ENCODE measurements at regions not wholly inside any gene's neighbourhood (a gene's known extent, or its start where the extent isn't known, plus 50 kb on each side); places are given as distances from the start of the nearest gene placed in this dataset.
"Not testable (repeated sequence)": the region's sequence is repeated elsewhere in the genome, so short reads cannot be mapped to it uniquely, and the experiment has no call there.

DNA sequence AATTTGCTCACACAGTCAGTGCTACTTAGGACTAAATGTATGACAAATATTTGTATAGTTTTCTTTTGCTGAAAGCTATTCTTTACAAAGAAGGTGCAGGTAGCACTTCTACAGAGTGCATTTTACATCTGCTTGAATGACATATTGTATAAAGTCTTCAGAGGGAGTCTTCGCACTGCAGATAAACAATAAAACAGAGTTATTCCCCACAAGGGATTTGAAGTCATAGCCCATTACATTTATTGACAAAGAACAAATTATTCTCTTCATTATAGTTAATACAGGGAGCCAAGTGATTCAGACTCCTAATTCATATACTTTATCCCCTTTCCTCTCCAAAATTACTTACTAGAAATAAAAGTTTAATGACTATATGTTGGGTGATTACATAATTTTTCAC, 529.7 kb downstream of the EDEM1 start:
- no peak for TF ChIP-seq BACH2 (CRISPR knock-in tag; IDR thresholded peaks at IDR 0.05; ENCODE audit: borderline replicate concordance)
- TF ChIP-seq, protein P1, sequence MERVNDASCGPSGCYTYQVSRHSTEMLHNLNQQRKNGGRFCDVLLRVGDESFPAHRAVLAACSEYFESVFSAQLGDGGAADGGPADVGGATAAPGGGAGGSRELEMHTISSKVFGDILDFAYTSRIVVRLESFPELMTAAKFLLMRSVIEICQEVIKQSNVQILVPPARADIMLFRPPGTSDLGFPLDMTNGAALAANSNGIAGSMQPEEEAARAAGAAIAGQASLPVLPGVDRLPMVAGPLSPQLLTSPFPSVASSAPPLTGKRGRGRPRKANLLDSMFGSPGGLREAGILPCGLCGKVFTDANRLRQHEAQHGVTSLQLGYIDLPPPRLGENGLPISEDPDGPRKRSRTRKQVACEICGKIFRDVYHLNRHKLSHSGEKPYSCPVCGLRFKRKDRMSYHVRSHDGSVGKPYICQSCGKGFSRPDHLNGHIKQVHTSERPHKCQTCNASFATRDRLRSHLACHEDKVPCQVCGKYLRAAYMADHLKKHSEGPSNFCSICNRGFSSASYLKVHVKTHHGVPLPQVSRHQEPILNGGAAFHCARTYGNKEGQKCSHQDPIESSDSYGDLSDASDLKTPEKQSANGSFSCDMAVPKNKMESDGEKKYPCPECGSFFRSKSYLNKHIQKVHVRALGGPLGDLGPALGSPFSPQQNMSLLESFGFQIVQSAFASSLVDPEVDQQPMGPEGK (CRISPR knock-in tag; IDR thresholded peaks at IDR 0.05; ENCODE audit: borderline replicate concordance) = no peak
- TF ChIP-seq ISL1 (CRISPR knock-in tag; IDR thresholded peaks at IDR 0.05) = no peak
- no peak for TF ChIP-seq CSRNP3 (CRISPR knock-in tag; IDR thresholded peaks at IDR 0.05)
- no peak for TF ChIP-seq ZNF565 (CRISPR knock-in tag; conservative IDR thresholded peaks at IDR 0.05; ENCODE audit: low read depth)
- no peak for ATAC-seq

GRCh38 chr3:5719668-5720067, 532.2 kb downstream of the EDEM1 start:
- not testable (repeated sequence) for ATAC-seq

GRCh38 chr3:5725801-5726200, 538.3 kb downstream of the EDEM1 start:
- no peak for ATAC-seq
- TF ChIP-seq ISL1 (CRISPR knock-in tag; IDR thresholded peaks at IDR 0.05) = no peak
- TF ChIP-seq PPARA (CRISPR knock-in tag; IDR thresholded peaks at IDR 0.05; ENCODE audit: borderline replicate concordance) = no peak
- TF ChIP-seq ARNTL (CRISPR knock-in tag; IDR thresholded peaks at IDR 0.05; ENCODE audit: borderline replicate concordance, low read depth) = no peak
- no peak for TF ChIP-seq SNAI2 (CRISPR knock-in tag; IDR thresholded peaks at IDR 0.05)
- no peak for TF ChIP-seq CSDC2 (CRISPR knock-in tag; IDR thresholded peaks at IDR 0.05)
- no peak for TF ChIP-seq ESRRG (CRISPR knock-in tag; IDR thresholded peaks at IDR 0.05)
- no peak for TF ChIP-seq RARB (CRISPR knock-in tag; IDR thresholded peaks at IDR 0.05)
- TF ChIP-seq TSHZ2 (CRISPR knock-in tag; IDR thresholded peaks at IDR 0.05) = no peak

DNA sequence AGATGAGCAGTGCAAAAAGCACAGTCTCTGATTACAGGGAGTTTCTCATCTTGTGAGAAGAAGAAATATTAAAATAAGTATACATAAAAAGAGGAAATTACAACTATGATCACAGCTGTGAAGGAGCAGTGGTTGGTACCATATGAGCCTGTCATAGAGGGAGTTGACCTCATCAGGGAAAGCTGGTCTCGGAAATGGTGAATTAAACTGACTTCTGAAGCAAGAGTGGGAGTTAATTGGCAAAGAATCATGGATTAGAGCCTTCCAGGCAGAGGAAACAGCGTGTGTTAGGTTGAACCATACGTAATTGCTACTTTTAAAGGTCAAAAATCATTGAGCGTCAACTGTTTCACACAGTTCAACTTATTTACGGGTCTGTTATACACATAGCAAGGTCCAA, 539.1 kb downstream of the EDEM1 start:
- ATAC-seq = no peak
- no peak for TF ChIP-seq TCF4 (CRISPR knock-in tag; IDR thresholded peaks at IDR 0.05; ENCODE audit: borderline replicate concordance)
- no peak for TF ChIP-seq GLIS3 (CRISPR knock-in tag; IDR thresholded peaks at IDR 0.05)
- TF ChIP-seq ESRRG (CRISPR knock-in tag; IDR thresholded peaks at IDR 0.05) = no peak
- no peak for TF ChIP-seq CSDC2 (CRISPR knock-in tag; IDR thresholded peaks at IDR 0.05)
- no peak for TF ChIP-seq SNAI2 (CRISPR knock-in tag; IDR thresholded peaks at IDR 0.05)
- TF ChIP-seq, protein P2, sequence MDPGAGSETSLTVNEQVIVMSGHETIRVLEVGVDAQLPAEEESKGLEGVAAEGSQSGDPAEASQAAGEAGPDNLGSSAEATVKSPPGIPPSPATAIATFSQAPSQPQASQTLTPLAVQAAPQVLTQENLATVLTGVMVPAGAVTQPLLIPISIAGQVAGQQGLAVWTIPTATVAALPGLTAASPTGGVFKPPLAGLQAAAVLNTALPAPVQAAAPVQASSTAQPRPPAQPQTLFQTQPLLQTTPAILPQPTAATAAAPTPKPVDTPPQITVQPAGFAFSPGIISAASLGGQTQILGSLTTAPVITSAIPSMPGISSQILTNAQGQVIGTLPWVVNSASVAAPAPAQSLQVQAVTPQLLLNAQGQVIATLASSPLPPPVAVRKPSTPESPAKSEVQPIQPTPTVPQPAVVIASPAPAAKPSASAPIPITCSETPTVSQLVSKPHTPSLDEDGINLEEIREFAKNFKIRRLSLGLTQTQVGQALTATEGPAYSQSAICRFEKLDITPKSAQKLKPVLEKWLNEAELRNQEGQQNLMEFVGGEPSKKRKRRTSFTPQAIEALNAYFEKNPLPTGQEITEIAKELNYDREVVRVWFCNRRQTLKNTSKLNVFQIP (CRISPR knock-in tag; IDR thresholded peaks at IDR 0.05; ENCODE audit: borderline replicate concordance, low read depth) = no peak
- TF ChIP-seq ZC3H10 (CRISPR knock-in tag; IDR thresholded peaks at IDR 0.05) = no peak
- no peak for TF ChIP-seq CREB5 (CRISPR knock-in tag; IDR thresholded peaks at IDR 0.05; ENCODE audit: low read depth)
- no peak for TF ChIP-seq ZNF8 (CRISPR knock-in tag; IDR thresholded peaks at IDR 0.05)
- TF ChIP-seq ARNTL (CRISPR knock-in tag; IDR thresholded peaks at IDR 0.05; ENCODE audit: borderline replicate concordance, low read depth) = no peak
